Activated CD8-positive, alpha-beta memory T cell treated with anti-CD3 and anti-CD28 coated beads, Interleukin-2, amount 50 U/mL, for 24 hours (primary cell): ENCODE measurements at regions not wholly inside any gene's neighbourhood (a gene's known extent, or its start where the extent isn't known, plus 50 kb on each side); places are given as distances from the start of the nearest gene placed in this dataset.
"Not testable (repeated sequence)": the region's sequence is repeated elsewhere in the genome, so short reads cannot be mapped to it uniquely, and the experiment has no call there.

ENCODE experiments used
- DNase-seq: peaks from one replicate; pipeline ENCODE4 v3.0.0-alpha.2; 2020; ENCODE audit errors: extremely low read depth

DNA sequence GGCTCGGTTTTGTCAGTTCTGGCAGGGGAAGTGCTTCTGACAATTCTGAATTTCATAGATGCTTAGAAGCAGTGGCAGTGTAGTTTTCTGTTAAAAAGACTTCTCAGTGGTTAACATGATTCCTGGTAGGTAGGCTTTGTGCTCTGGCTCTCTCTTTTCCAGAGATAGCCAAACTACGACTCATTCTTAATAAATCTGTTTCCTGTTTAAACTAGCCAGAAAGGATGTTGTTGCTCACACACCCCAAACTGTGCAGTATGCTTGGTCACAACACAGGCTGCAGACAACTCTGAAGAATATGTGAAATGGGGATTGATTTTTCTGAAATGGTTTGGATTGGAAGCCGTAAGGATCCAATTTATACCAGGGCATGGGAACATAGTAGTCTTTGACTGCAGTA, 711.5 kb downstream of the PCDH17 start:
- no peak for DNase-seq

DNA sequence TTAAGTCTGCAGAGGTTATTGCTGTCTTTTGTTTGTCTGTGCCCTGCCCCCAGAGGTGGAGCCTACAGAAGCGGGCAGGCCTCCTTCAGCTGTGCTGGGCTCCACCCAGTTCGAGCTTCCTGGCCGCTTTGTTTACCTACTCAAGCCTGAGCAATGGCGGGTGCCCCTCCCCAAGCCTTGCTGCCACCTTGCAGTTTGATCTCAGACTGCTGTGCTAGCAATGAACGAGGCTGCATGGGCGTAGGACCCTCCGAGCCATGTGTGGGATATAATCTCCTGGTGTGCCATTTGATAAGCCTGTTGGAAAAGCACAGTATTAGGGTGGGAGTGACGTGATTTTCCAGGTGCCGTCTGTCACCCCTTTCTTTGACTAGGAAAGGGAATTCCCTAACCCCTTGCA, 720.6 kb downstream of the PCDH17 start:
- not testable (repeated sequence) for DNase-seq

GRCh38 chr13:58369936-58370335, 738.4 kb downstream of the PCDH17 start:
- DNase-seq, result no peak

DNA sequence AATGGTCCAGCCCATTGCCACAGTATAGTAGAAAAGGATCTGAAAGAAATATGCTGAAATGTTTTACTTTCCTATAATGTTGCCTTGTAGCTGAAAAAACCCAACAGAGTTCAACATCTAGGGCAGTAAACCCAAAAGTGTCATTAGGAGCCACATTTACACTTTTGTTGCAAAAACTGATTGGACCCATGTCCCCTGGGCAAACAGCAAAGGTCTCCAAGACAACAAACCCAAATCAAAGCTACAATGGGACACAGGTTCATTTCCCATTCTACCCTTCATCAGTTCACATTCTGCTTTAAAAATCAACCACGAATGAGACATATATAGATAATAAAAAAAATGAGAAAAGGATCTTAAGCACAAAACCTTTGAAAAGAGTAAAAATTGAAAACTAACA, 744.8 kb downstream of the PCDH17 start:
- no peak for DNase-seq

DNA sequence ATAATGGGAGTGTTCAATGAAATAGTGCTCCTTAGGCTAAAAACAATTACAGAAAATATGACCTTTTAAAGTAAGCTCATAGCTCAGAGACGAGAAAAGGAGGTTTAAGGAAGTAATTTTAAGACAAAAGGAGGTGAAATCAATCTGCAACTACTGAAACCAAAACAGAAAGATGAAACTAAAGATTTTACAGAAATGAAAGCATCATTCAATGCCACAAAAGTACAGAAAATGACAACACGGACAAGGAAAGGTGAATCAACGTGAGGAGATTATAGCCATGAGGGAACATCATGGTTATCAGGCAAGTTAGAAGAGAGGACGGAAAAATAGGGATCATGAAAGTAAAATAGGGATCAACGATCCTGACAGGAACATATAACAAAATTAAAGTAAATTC, 745.2 kb downstream of the PCDH17 start:
- DNase-seq, result no peak

DNA sequence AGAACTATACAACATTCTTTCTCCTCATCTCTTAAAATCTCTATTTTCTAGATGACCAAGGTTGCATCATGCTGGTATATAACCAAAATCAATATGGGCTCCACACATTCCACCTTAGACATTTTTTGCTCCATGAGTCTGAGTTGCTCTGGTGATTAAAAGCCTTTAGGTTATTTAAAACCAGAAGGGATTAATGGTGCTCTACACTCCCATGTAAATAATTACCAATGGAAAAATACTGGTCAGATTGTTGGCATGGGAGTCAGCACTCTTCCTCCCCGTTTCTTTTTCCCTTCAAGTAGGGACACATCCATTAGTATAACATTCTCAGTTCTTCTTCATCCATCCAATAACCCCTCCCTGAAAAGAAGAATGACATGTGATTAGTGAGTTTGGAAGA, 747.7 kb downstream of the PCDH17 start:
- DNase-seq, result no peak

DNA sequence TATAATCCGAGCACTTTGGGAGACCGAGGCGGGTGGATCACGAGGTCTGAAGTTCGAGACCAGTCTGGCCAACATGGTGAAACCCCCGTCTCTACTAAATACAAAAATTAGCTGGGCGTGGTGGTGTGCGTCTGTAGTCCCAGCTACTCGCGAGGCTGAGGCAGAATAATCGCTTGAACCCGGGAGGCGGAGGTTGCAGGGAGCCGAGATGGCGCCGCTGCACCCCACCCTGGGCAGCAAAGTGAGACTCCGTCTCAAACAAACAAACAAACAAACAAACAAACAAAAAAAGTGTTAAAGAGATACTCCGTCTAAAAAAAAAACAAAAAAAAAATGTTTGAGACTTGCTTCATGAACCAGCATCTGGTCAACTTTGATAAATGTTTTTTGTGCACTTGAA, 753.8 kb downstream of the PCDH17 start:
- DNase-seq, result not testable (repeated sequence)

DNA sequence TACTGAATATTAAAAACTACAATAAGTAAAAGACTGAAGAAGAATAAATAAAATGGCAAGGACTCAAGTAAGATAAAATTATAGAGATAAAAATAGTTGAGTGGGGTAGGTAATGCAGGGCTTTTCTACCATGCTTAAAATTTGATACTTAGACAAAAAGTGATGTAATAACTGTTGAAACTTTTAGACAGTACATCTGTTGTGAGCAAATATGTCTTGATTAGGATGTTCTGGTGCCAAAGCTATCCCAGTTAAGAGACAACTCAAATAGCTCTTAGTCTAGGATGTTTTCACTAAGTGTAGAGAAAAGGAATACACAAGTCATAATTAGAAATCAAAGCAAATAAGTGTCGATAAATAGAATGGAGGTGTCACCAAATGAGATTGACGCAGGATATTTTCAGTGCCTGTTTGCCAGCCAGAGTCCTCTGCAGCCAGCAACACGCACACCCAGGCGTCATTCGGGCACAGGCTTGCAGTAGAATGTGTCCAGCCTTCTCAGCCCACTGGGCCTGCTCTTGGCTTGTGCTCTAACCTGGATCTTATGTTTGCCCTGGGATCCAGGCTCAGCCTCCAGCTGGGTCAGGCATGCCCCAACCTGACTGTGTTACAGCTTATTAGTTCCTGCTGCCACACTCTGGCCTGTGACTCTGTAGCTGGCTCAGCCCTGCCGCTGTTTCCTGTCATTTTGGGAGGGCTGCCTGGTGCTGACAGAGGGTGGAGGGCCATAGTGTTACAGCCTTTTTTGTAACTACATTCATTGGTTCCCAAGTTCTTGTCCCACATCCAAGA, 766.2 kb downstream of the PCDH17 start:
- DNase-seq, result no peak

DNA sequence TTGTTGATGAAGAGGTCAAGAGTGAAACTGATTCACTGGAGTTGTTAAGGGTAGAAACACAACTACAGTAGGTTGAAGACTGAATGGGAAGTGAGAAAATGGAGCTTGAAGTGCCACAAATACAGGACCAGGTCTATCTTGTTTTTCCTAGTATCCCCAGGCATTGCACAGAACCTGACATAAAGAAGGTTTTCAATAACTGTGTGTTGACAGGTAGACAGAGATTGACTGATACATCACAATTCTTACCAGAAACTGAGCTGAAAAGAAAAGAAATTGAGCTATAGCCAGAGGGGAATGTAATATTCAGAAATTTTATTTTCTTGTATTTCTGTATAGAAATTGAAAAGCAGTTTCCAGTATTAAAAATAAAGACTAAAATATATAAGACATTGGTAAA, 767.7 kb downstream of the PCDH17 start:
- DNase-seq, result no peak

GRCh38 chr13:58406545-58406944, 775.0 kb downstream of the PCDH17 start:
- no peak for DNase-seq

GRCh38 chr13:58429917-58430316, 798.4 kb downstream of the PCDH17 start:
- no peak for DNase-seq

DNA sequence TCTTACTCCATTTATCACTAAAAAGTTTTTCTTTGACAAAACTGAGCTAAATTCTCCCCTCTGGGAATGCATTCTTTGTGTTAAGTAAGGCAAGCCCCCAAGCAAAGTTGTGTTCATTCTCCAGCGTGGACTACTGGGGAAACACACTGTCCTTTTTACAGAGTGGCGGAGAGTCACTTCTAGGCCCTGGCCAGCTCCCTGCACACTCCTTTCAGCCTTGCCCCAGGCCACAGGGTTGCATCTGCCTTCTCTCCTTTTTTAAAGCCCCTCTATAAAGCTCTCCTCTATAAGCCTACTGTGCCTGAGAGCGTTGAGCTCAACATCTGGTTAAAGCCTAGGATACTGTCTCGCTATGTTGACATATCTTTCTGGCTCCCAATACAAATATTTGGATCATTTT, 803.4 kb downstream of the PCDH17 start:
- no peak for DNase-seq

GRCh38 chr13:58437427-58437826, 805.9 kb downstream of the PCDH17 start:
- DNase-seq, result no peak

DNA sequence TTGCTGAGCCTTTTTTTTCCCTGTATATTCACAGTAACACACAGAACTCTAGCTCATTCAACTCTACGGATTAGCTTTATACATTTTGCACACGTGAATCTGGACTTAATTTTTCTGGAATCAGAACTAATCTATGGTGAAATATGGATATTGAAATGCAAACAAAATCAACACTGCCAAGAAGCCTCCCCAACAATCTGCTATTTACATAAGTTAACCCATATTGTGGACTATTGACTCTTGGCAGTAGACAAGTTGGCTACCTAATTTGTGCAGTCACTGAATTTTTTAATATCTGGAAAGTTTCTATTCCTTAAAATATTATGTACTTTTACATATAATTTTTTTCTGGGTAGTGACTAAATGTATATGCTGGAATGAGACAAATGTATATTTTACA, 815.4 kb downstream of the PCDH17 start:
- no peak for DNase-seq

GRCh38 chr13:58452123-58452623, 820.6 kb downstream of the PCDH17 start:
- DNase-seq, result no peak

DNA sequence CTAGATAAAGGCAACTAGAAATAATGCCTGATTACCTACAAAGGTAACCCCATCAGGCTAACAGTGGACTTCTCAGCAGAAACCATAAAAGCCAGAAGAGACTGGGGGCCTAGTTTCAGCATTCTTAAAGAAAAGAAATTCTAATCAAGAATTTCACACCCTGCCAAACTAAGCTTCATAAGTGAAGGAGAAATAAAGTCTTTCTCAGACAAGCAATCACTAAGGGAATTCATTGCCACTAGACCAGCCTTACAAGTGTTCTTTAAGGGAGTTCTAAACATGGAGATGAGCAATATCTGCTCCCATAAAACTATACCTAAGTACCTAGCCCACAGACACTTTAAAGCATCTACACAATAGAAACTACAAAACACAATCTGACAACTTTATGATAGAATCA, 823.5 kb downstream of the PCDH17 start:
- no peak for DNase-seq

GRCh38 chr13:58461217-58461616, 829.7 kb downstream of the PCDH17 start:
- DNase-seq, result no peak

DNA sequence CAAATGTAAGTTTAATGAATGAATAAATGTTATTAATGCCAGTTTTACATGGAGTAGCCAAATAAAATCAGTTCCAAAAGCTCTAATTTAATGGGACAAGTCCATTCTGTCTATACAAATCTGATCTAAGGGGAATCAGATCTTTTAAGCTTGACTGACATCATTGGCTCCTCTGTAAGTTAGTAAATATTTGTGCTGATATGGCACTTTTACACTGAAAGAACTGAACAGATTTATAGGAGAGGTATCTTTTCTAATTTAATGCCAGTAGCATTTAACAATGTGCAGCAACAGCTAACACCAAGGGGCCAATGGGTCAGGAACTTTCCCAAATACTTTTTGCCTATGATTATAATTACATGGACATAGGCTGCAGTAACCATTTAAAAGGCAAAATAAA, 832.3 kb downstream of the PCDH17 start:
- no peak for DNase-seq

GRCh38 chr13:58467176-58467575, 835.6 kb downstream of the PCDH17 start:
- DNase-seq, result no peak

GRCh38 chr13:58472483-58472882, 840.9 kb downstream of the PCDH17 start:
- no peak for DNase-seq

GRCh38 chr13:58474581-58474980, 843.0 kb downstream of the PCDH17 start:
- DNase-seq, result no peak

DNA sequence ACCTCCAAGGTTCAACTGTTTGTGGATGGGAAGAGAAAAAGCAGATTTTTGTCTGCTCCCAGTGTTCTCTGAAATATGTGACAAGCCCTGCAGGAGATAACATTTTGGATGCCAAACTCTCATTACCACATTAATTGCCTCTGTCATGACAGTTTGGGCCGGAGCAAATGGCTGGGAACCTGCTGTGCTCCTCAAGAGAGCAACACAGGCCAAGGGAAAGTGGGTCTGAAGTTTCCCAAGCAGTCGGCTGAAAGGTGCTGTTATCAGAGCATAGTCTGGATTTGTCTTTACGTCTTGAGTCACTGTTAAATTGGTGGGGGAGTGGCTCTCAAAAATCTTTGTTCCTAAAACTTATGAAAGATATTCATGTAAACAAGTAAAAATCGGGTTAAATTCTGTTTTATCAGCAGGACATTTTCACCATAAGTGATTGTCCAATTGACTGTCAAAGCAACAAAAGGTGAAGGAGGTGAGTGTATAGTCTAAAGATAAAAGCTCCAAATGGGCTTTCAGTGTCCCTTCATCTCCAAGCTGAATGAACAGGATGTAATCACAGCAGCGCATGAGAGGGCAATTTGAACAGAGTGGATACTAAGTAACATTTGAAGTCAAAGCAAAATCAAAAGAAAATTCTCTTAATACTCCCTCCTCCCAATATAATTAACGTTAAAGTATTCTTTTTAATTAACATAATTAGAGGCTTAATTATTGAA, 844.8 kb downstream of the PCDH17 start:
- no peak for DNase-seq

- DNase-seq, result no peak
Measured at GRCh38 chr13:58478858-58479257, 847.3 kb downstream of the PCDH17 start.
